AG09319 (cell line): ENCODE measurements at regions not wholly inside any gene's neighbourhood (a gene's known extent, or its start where the extent isn't known, plus 50 kb on each side); places are given as distances from the start of the nearest gene placed in this dataset.
"Not testable (repeated sequence)": the region's sequence is repeated elsewhere in the genome, so short reads cannot be mapped to it uniquely, and the experiment has no call there.

ENCODE experiments used
- DNase-seq: peaks from one replicate; pipeline ENCODE4 v3.0.0-alpha.2; 2010; ENCODE audit warnings: low read depth; ENCODE audit errors: extremely low read depth
- CTCF ChIP-seq: IDR thresholded peaks from 2 replicates; pipeline ENCODE4 v1.5.1; 2011; ENCODE audit warnings: low read depth, mild to moderate bottlenecking, inconsistent platforms, low read length, moderate library complexity

GRCh38 chr10:90111671-90112070, 410.3 kb downstream of the KIF20B start:
- DNase-seq: no peak
- TF ChIP-seq CTCF: no peak

- no peak for DNase-seq
- TF ChIP-seq CTCF: no peak
Observed at GRCh38 chr10:90112681-90113080, 411.3 kb downstream of the KIF20B start.

GRCh38 chr10:90118567-90118966, 417.2 kb downstream of the KIF20B start:
- DNase-seq: not testable (repeated sequence)

GRCh38 chr10:90119631-90120280, 418.4 kb downstream of the KIF20B start:
- DNase-seq: not testable (repeated sequence)

- DNase-seq: no peak
- no peak for TF ChIP-seq CTCF
Observed at GRCh38 chr10:90125456-90126255, 424.3 kb downstream of the KIF20B start.

- no peak for DNase-seq
- TF ChIP-seq CTCF: no peak
Observed at GRCh38 chr10:90126256-90126595, 424.8 kb downstream of the KIF20B start.

GRCh38 chr10:90130321-90131086, 429.1 kb downstream of the KIF20B start:
- no peak for TF ChIP-seq CTCF

GRCh38 chr10:90133606-90134005, 432.2 kb downstream of the KIF20B start:
- TF ChIP-seq CTCF: no peak
- no peak for DNase-seq

More at GRCh38 chr10:90130321-90131086, 429.1 kb downstream of the KIF20B start:
- no peak for DNase-seq
